ENCODE measurements at regions not wholly inside any gene's neighbourhood (a gene's known extent, or its start where the extent isn't known, plus 50 kb on each side); places are given as distances from the start of the nearest gene placed in this dataset.

DNA sequence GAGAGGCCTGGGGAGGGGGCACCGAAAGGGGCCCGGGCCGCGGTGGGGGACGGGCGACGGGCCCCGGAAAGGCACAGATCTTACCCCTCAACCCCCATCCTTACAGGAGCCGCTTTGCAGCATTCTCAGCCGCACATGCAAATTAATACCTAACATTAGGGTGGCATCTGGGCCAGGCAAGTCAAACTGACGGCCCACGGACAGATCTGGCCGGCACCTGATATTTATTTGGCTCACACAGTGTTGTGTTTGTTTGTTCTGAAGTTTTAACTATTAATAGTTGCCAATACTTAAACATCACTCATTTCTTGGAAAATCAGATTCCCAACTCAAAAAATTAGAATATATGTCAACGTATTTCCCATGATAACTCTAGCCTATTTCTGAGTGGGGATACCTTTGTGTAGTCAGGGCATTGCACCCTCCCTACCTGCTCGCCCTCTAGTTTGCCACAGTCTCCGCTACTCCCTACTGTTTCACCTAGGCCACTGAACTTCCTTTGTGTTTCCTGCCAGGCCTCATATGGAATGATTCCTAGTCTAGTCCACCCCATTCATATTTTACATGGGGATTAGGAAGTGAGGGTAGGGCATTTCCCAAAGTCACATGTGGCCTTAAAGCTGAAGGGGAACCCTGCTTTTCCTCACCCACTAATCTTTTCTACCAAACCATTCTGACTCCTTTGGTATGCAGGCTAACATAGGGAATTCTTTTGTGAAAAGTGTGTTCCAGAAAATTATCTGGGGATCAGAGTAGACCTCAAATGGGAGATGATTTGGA, 71.9 kb upstream of the LARP1 start (continued):
- TF ChIP-seq, protein P1, sequence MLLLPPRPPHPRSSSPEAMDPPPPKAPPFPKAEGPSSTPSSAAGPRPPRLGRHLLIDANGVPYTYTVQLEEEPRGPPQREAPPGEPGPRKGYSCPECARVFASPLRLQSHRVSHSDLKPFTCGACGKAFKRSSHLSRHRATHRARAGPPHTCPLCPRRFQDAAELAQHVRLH (CRISPR knock-in tag; IDR thresholded peaks at IDR 0.05; ENCODE audit: borderline replicate concordance, low read depth), result no peak
- no peak for TF ChIP-seq ZMYM4 (CRISPR knock-in tag; IDR thresholded peaks at IDR 0.05)

DNA sequence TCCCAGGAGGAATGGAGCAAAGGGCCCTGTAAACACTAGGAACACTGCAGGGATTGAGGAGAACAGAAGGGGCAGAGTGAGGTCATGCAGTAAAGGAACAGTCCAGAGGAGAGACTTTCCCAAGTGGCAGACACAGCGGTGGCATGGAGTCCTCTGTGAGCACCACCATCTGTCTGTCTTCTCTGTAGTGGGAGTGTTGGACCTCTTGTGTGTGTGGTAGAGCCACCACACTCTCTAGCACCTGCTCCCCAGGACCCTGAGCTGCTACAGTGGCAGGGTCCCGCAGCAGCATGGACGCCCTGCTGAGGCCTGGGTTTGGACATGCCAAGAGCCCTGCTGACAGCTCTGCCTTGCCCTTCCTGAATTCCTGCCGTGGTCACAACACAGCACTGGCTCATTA, 75.7 kb upstream of the LARP1 start:
- H3K36me3 ChIP-seq (replicated peaks in 1 of 2; ENCODE audit: control insufficient read depth in 1 of 2, insufficient read depth in 2 of 2, low read length in 2 of 2), result no peaks in the 10 kb centered on the region
- H3K9ac ChIP-seq (ENCODE audit: insufficient read depth, low read depth, low read length), result no peak overlapping the region
- CTCF ChIA-PET (ENCODE audit: low intra/inter-chr PET ratio, low total read pairs), result no interaction called here
- FAIRE-seq, result no peak
- BruUV-seq (replicated peaks), result no TSS peak
- no peak for ATAC-seq
- POLR2A ChIA-PET, result no interaction called here
- H3K9me3 ChIP-seq (ENCODE audit: low read length), result no peaks in the 10 kb centered on the region
- no peaks in the 10 kb centered on the region for H4K20me1 ChIP-seq (ENCODE audit: insufficient read depth, low read length)
- no peaks in the 10 kb centered on the region for H3K27me3 ChIP-seq (ENCODE audit: control insufficient read depth in 1 of 2, insufficient read depth in 2 of 2, low read length in 2 of 2)
- peaks cover 62% of the 10 kb centered on the region for H3K4me1 ChIP-seq (ENCODE audit: insufficient read depth, low read length)
- no peak for TF ChIP-seq ZNF333 (CRISPR knock-in tag; IDR thresholded peaks at IDR 0.05; ENCODE audit: borderline replicate concordance)
- TF ChIP-seq, protein P2, sequence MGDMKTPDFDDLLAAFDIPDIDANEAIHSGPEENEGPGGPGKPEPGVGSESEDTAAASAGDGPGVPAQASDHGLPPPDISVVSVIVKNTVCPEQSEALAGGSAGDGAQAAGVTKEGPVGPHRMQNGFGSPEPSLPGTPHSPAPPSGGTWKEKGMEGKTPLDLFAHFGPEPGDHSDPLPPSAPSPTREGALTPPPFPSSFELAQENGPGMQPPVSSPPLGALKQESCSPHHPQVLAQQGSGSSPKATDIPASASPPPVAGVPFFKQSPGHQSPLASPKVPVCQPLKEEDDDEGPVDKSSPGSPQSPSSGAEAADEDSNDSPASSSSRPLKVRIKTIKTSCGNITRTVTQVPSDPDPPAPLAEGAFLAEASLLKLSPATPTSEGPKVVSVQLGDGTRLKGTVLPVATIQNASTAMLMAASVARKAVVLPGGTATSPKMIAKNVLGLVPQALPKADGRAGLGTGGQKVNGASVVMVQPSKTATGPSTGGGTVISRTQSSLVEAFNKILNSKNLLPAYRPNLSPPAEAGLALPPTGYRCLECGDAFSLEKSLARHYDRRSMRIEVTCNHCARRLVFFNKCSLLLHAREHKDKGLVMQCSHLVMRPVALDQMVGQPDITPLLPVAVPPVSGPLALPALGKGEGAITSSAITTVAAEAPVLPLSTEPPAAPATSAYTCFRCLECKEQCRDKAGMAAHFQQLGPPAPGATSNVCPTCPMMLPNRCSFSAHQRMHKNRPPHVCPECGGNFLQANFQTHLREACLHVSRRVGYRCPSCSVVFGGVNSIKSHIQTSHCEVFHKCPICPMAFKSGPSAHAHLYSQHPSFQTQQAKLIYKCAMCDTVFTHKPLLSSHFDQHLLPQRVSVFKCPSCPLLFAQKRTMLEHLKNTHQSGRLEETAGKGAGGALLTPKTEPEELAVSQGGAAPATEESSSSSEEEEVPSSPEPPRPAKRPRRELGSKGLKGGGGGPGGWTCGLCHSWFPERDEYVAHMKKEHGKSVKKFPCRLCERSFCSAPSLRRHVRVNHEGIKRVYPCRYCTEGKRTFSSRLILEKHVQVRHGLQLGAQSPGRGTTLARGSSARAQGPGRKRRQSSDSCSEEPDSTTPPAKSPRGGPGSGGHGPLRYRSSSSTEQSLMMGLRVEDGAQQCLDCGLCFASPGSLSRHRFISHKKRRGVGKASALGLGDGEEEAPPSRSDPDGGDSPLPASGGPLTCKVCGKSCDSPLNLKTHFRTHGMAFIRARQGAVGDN (CRISPR knock-in tag; IDR thresholded peaks at IDR 0.05), result 0 out of 2 replicates have a peak, but pooled peaks have one; percentile 14
- TF ChIP-seq ZNF234 (CRISPR knock-in tag; conservative IDR thresholded peaks at IDR 0.05), result no peak
- TF ChIP-seq, protein P3, sequence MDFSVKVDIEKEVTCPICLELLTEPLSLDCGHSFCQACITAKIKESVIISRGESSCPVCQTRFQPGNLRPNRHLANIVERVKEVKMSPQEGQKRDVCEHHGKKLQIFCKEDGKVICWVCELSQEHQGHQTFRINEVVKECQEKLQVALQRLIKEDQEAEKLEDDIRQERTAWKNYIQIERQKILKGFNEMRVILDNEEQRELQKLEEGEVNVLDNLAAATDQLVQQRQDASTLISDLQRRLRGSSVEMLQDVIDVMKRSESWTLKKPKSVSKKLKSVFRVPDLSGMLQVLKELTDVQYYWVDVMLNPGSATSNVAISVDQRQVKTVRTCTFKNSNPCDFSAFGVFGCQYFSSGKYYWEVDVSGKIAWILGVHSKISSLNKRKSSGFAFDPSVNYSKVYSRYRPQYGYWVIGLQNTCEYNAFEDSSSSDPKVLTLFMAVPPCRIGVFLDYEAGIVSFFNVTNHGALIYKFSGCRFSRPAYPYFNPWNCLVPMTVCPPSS (IDR thresholded peaks at IDR 0.05), result no peak
- no peak for TF ChIP-seq GZF1 (CRISPR knock-in tag; IDR thresholded peaks at IDR 0.05)
- TF ChIP-seq, protein P4, sequence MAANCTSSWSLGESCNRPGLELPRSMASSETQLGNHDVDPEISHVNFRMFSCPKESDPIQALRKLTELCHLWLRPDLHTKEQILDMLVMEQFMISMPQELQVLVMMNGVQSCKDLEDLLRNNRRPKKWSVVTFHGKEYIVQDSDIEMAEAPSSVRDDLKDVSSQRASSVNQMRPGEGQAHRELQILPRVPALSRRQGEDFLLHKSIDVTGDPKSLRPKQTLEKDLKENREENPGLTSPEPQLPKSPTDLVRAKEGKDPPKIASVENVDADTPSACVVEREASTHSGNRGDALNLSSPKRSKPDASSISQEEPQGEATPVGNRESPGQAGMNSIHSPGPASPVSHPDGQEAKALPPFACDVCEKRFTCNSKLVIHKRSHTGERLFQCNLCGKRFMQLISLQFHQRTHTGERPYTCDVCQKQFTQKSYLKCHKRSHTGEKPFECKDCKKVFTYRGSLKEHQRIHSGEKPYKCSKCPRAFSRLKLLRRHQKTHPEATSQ (CRISPR knock-in tag; IDR thresholded peaks at IDR 0.05; ENCODE audit: borderline replicate concordance), result no peak
- TF ChIP-seq SALL1 (CRISPR knock-in tag; IDR thresholded peaks at IDR 0.05), result peak; percentile 15; the same call in 1 of the 2 replicates
- H3K4me3 ChIP-seq (replicated peaks in 1 of 3; ENCODE audit: insufficient read depth in 1 of 3, low read depth in 2 of 3, low read length in 3 of 3), result no peak overlapping the region; a peak in 1 of 6 replicates
- H2AFZ ChIP-seq (ENCODE audit: low read length), result no peak overlapping the region
- H3K27ac ChIP-seq (ENCODE audit: extremely low read length, insufficient read depth, low read length), result no peak overlapping the region
- in situ Hi-C loops (cut with HindIII; ENCODE audit: extremely low pct_ligation_motif_present, low pct_unique_long_range_greater_than_20kb) (no loop called here), intact Hi-C loops (cut with micrococcal nuclease; ENCODE audit: unreplicated experiment) (no loop called here)
- DNase-seq (ENCODE audit: low spot score), result no peak
- no peaks in the 10 kb centered on the region for H3K79me2 ChIP-seq (ENCODE audit: insufficient read depth, low read length)
- 50% methylated on average over 1 of the region's 4 CpGs for WGBS (ENCODE audit: low lambda C conversion rate)
- H3K4me2 ChIP-seq (ENCODE audit: low read depth, low read length), result peak overlapping the region; percentile 59
